Epithelial cell of proximal tubule (primary cell): ENCODE measurements at regions not wholly inside any gene's neighbourhood (a gene's known extent, or its start where the extent isn't known, plus 50 kb on each side); places are given as distances from the start of the nearest gene placed in this dataset.
"Not testable (repeated sequence)": the region's sequence is repeated elsewhere in the genome, so short reads cannot be mapped to it uniquely, and the experiment has no call there.

Experiments
- DNase-seq: peaks from one replicate; pipeline ENCODE4 v3.0.0-alpha.2; 2011; ENCODE audit warnings: low read depth
- H3K4me3 ChIP-seq: 2 replicates; pipeline ENCODE4 v1.5.1; 2011; ENCODE audit warnings: low read depth, mild to moderate bottlenecking, low read length
- TF ChIP-seq, protein P1 (sequence below): conservative IDR thresholded peaks from 2 replicates; pipeline ENCODE4 v1.5.1; 2012; ENCODE audit warnings: low read depth, mild to moderate bottlenecking, low read length

DNA sequence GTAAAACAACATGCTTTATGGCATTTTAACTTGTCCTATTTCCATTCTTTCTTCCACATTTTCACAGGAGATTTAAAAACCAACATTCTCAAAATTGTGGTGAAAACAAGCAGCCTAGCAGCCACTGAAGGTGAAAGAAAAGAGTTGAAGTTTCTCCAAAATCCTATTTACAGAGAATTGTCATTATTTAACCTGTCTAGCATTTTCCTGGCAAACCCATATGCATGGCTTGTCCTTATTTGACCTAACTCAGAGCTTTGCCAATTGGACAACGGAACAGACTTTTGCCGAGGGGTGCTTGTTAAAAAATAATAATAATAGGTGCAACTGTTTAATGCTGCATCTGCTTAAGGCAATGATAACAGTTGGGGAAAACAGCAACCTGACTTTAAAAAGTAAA, 80.4 kb upstream of the PCSK5 start:
- TF ChIP-seq, protein P1, sequence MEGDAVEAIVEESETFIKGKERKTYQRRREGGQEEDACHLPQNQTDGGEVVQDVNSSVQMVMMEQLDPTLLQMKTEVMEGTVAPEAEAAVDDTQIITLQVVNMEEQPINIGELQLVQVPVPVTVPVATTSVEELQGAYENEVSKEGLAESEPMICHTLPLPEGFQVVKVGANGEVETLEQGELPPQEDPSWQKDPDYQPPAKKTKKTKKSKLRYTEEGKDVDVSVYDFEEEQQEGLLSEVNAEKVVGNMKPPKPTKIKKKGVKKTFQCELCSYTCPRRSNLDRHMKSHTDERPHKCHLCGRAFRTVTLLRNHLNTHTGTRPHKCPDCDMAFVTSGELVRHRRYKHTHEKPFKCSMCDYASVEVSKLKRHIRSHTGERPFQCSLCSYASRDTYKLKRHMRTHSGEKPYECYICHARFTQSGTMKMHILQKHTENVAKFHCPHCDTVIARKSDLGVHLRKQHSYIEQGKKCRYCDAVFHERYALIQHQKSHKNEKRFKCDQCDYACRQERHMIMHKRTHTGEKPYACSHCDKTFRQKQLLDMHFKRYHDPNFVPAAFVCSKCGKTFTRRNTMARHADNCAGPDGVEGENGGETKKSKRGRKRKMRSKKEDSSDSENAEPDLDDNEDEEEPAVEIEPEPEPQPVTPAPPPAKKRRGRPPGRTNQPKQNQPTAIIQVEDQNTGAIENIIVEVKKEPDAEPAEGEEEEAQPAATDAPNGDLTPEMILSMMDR, result no peak
- no peak overlapping the region for H3K4me3 ChIP-seq
- no peak for DNase-seq

DNA sequence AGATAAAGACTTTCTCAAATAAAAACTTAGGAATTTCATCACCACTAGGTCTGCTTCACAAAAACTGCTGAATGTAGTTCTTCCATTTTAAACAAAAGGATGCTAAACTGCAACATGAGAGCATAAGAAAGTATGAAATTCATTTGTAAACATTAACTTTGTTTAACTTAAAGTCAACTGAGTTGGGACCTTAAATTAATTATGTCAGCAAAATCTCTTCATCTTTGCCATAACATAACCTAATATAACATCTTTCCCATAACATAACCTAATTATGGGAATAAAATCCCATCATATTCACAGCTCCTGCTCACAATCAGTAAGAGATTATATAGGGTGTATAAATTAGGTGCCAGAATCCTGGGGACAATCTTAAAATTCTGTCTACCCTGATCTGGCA, 78.8 kb upstream of the PCSK5 start:
- TF ChIP-seq, protein P1, result no peak
- DNase-seq, result no peak
- no peak overlapping the region for H3K4me3 ChIP-seq

DNA sequence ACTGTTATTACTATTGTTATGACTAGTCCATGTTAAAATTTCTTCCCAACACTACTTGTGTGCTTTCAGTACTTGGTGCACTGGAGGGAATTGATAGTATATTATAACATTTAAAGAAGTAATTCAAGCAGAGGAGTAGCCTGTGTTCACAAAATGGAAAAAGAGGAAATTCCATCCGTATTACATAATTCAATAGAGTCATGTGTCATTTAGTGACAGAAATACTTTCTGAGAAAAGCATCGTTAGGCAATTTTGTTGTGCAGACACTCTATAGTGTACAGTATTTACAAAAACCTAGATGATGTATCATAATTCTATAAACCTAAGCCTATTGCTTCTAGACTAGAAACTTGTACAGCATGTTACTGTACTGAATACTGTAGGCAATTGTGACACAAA, 78.3 kb upstream of the PCSK5 start:
- no peak for DNase-seq
- TF ChIP-seq, protein P1, result no peak
- H3K4me3 ChIP-seq, result no peak overlapping the region

- no peak overlapping the region for H3K4me3 ChIP-seq
- no peak for DNase-seq
- TF ChIP-seq, protein P1, result no peak
These were observed 75.8 kb upstream of the PCSK5 start for GRCh38 chr9:75814667-75815066.

- not testable (repeated sequence) for DNase-seq, H3K4me3 ChIP-seq
These were observed 69.9 kb upstream of the PCSK5 start for GRCh38 chr9:75820471-75821115.

DNA sequence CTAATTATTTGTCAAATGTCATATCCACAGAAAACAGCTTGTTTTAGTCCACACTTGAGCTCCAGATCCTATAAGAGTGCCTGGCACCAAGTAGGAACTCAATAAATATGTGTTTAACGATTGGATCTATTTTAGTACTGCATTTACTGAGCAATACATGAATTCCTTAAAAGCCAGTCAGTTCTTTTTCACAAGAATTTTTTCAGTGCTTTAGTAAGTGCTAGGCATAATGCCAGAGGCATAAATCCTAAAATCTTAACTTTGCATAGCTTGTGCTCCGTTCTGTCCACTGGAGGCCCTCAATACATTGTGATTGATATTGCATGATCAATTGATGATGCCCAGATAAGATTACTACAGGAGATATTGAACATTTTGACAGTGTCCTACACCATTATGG, 67.3 kb upstream of the PCSK5 start:
- no peak for DNase-seq
- no peak overlapping the region for H3K4me3 ChIP-seq
- TF ChIP-seq, protein P1, result no peak

- no peak for DNase-seq
- TF ChIP-seq, protein P1, result no peak
These were observed 65.5 kb upstream of the PCSK5 start for GRCh38 chr9:75824816-75825568.

More at GRCh38 chr9:75824816-75825568, 65.5 kb upstream of the PCSK5 start:
- no peak overlapping the region for H3K4me3 ChIP-seq
